GM23248 (cell line): ENCODE measurements at regions not wholly inside any gene's neighbourhood (a gene's known extent, or its start where the extent isn't known, plus 50 kb on each side); places are given as distances from the start of the nearest gene placed in this dataset.

ENCODE experiments used
- DNase-seq: peaks from one replicate; pipeline ENCODE4 v3.0.0-alpha.2; 2015
- H2AFZ ChIP-seq: fragments of 200-600 bp; sonication (generic); 2 replicates; pipeline ENCODE4 v1.6.1; 2016; ENCODE audit warnings: antibody characterized with exemption
- H3F3A ChIP-seq: fragments of 200-600 bp; sonication (generic); 2 replicates; pipeline ENCODE4 v1.6.1; 2016; ENCODE audit warnings: mild to moderate bottlenecking, antibody characterized with exemption, mixed run types; ENCODE audit not compliant: insufficient read depth
- H3K27ac ChIP-seq: fragments of 200-600 bp; sonication (generic); 2 replicates; pipeline ENCODE4 v1.5.1; 2016; ENCODE audit warnings: mild to moderate bottlenecking
- H3K27me3 ChIP-seq: fragments of 200-600 bp; sonication (generic); replicated peaks from 2 replicates; pipeline ENCODE4 v1.6.1; 2016; ENCODE audit warnings: mild to moderate bottlenecking; ENCODE audit not compliant: insufficient read depth
- H3K36me3 ChIP-seq: fragments of 200-600 bp; sonication (generic); 2 replicates; pipeline ENCODE4 v1.6.1; 2016; ENCODE audit warnings: low read depth, mild to moderate bottlenecking
- H3K4me1 ChIP-seq: fragments of 200-600 bp; sonication (generic); 2 replicates; pipeline ENCODE4 v1.6.1; 2016; ENCODE audit warnings: mild to moderate bottlenecking; ENCODE audit not compliant: insufficient read depth
- H3K4me2 ChIP-seq: fragments of 200-600 bp; sonication (generic); one replicate; pipeline ENCODE4 v1.6.1; 2016; ENCODE audit warnings: mild to moderate bottlenecking; ENCODE audit not compliant: unreplicated experiment
- H3K4me3 ChIP-seq: fragments of 200-600 bp; sonication (generic); 2 replicates; pipeline ENCODE4 v1.5.1; 2016; ENCODE audit warnings: mild to moderate bottlenecking
- H3K79me2 ChIP-seq: fragments of 200-600 bp; sonication (generic); 2 replicates; pipeline ENCODE4 v1.6.1; 2016; ENCODE audit warnings: mild to moderate bottlenecking; ENCODE audit not compliant: insufficient read depth
- H3K9ac ChIP-seq: fragments of 200-600 bp; sonication (generic); 2 replicates; pipeline ENCODE4 v1.6.1; 2016; ENCODE audit warnings: mild to moderate bottlenecking
- H3K9me2 ChIP-seq: fragments of 200-600 bp; sonication (generic); 2 replicates; pipeline ENCODE4 v1.6.1; 2016; ENCODE audit warnings: mixed run types, mild to moderate bottlenecking, moderate library complexity; ENCODE audit not compliant: insufficient read depth
- H3K9me3 ChIP-seq: fragments of 200-600 bp; sonication (generic); one replicate; pipeline ENCODE4 v1.6.1; 2017; ENCODE audit warnings: low read depth
- H4K20me1 ChIP-seq: fragments of 200-600 bp; sonication (generic); 2 replicates; pipeline ENCODE4 v1.6.0; 2016; ENCODE audit not compliant: insufficient read depth
- EZH2 ChIP-seq: fragments of 200-600 bp; sonication (generic); IDR thresholded peaks from 2 replicates; pipeline ENCODE4 v1.6.1; 2018; ENCODE audit warnings: antibody characterized with exemption, mild to moderate bottlenecking; ENCODE audit not compliant: insufficient read depth, poor library complexity, severe bottlenecking
- EZH2phosphoT487 ChIP-seq: fragments of 200-600 bp; sonication (generic); IDR thresholded peaks from 2 replicates; pipeline ENCODE4 v1.6.1; 2018; ENCODE audit warnings: antibody characterized with exemption, moderate library complexity, mild to moderate bottlenecking, low read depth; ENCODE audit not compliant: insufficient read depth
- WGBS, 2 experiments: methylation state at CpG; one replicate each; pipeline ENCODE4 v1.1.6; 2015 to 2017; ENCODE audit warnings: low lambda C conversion rate in 2 of 2, low coverage in 1 of 2; ENCODE audit errors: missing lambda C conversion rate in 2 of 2; 5-methylcytosine and 5-hydroxymethylcytosine counted together
- in situ Hi-C: fragments of 300-500 bp; cut with MboI; formaldehyde crosslinking; loops from 2 replicates; pipeline ENCODE4 v1.15.0; 2020

- H3K4me3 ChIP-seq: no peak overlapping the region
These were observed 261.8 kb upstream of the DCBLD2 start for GRCh38 chr3:99163314-99163713.

GRCh38 chr3:99159220-99159762 lies 257.8 kb upstream of the DCBLD2 start:
- no peak for DNase-seq
- H3K27me3 ChIP-seq: no peaks in the 10 kb centered on the region
- H3K79me2 ChIP-seq: no peaks in the 10 kb centered on the region
- H3K9ac ChIP-seq: no peak overlapping the region
- no peaks in the 10 kb centered on the region for H3K36me3 ChIP-seq
- H3K4me2 ChIP-seq: no peak overlapping the region
- no peaks in the 10 kb centered on the region for H3K4me1 ChIP-seq
- no peak overlapping the region for H2AFZ ChIP-seq
- H3K27ac ChIP-seq: no peak overlapping the region
- in situ Hi-C loops: no loop called here
- H4K20me1 ChIP-seq: no peaks in the 10 kb centered on the region
- no peak overlapping the region for H3K4me3 ChIP-seq
- no peak for TF ChIP-seq EZH2phosphoT487
- TF ChIP-seq EZH2: no peak
- H3K9me2 ChIP-seq: no peaks in the 10 kb centered on the region
- H3F3A ChIP-seq: no peaks in the 10 kb centered on the region
- H3K9me3 ChIP-seq: no peaks in the 10 kb centered on the region

More at GRCh38 chr3:99163314-99163713, 261.8 kb upstream of the DCBLD2 start:
- H3K27me3 ChIP-seq: no peaks in the 10 kb centered on the region
- no peak overlapping the region for H3K27ac ChIP-seq
- 0 out of 2 replicates have a peak, but pooled peaks cover 7% of the 10 kb centered on the region for H3F3A ChIP-seq
- 90 to 92% methylated on average over 3 of the region's 3 CpGs for WGBS, 2 experiments
- no peaks in the 10 kb centered on the region for H3K36me3 ChIP-seq
- H3K9me3 ChIP-seq: no peaks in the 10 kb centered on the region
- no peaks in the 10 kb centered on the region for H4K20me1 ChIP-seq
- H3K9ac ChIP-seq: no peak overlapping the region
- no peak overlapping the region for H2AFZ ChIP-seq
- DNase-seq: no peak
- H3K4me2 ChIP-seq: no peak overlapping the region
- no peaks in the 10 kb centered on the region for H3K9me2 ChIP-seq
- in situ Hi-C loops: no loop called here
- TF ChIP-seq EZH2: no peak
- no peak for TF ChIP-seq EZH2phosphoT487
- H3K79me2 ChIP-seq: no peaks in the 10 kb centered on the region
- peaks cover 9% of the 10 kb centered on the region for H3K4me1 ChIP-seq

- Histone ChIP-seq H3K9ac (no peak overlapping the region), H3K36me3 (no peaks in the 10 kb centered on the region), H3K27me3 (no peaks in the 10 kb centered on the region), H3K79me2 (no peaks in the 10 kb centered on the region), H2AFZ (no peak overlapping the region), H3K4me1 (no peaks in the 10 kb centered on the region), H3K4me2 (no peak overlapping the region), H4K20me1 (no peaks in the 10 kb centered on the region), H3K9me3 (no peaks in the 10 kb centered on the region), H3K9me2 (no peaks in the 10 kb centered on the region), H3F3A (no peaks in the 10 kb centered on the region), H3K4me3 (no peak overlapping the region), H3K27ac (no peak overlapping the region)
- in situ Hi-C loops: no loop called here
- DNase-seq: no peak
- TF ChIP-seq EZH2phosphoT487: no peak
- TF ChIP-seq EZH2: no peak
- WGBS, 2 experiments: 93 to 100% methylated on average over 1 of the region's 1 CpG
These were observed 243.5 kb upstream of the DCBLD2 start for GRCh38 chr3:99145031-99145430.

GRCh38 chr3:99143493-99143892 lies 242.0 kb upstream of the DCBLD2 start:
- Histone ChIP-seq H3K27me3 (no peaks in the 10 kb centered on the region), H3K4me3 (no peak overlapping the region), H3K79me2 (no peaks in the 10 kb centered on the region), H2AFZ (no peak overlapping the region), H3K4me2 (no peak overlapping the region), H3K9me3 (no peaks in the 10 kb centered on the region), H3F3A (no peaks in the 10 kb centered on the region), H3K36me3 (no peaks in the 10 kb centered on the region), H3K27ac (no peak overlapping the region), H3K9me2 (no peaks in the 10 kb centered on the region), H3K4me1 (no peaks in the 10 kb centered on the region), H3K9ac (no peak overlapping the region), H4K20me1 (no peaks in the 10 kb centered on the region)
- TF ChIP-seq EZH2 (no peak), EZH2phosphoT487 (no peak)
- DNase-seq: no peak
- 41 to 42% methylated on average over 3 of the region's 3 CpGs for WGBS, 2 experiments
- in situ Hi-C loops: no loop called here

GRCh38 chr3:99134986-99135385 lies 233.5 kb upstream of the DCBLD2 start:
- in situ Hi-C loops: no loop called here
- H3K9me2 ChIP-seq: no peaks in the 10 kb centered on the region
- DNase-seq: no peak

More at GRCh38 chr3:99134986-99135385, 233.5 kb upstream of the DCBLD2 start:
- H3K27me3 ChIP-seq: no peaks in the 10 kb centered on the region
- peaks cover 16% of the 10 kb centered on the region for H3K4me1 ChIP-seq
- H3K36me3 ChIP-seq: no peaks in the 10 kb centered on the region
- H3K4me2 ChIP-seq: no peak overlapping the region
- H2AFZ ChIP-seq: no peak overlapping the region
- TF ChIP-seq EZH2 (no peak), EZH2phosphoT487 (no peak)
- no peak overlapping the region for H3K4me3 ChIP-seq
- H3F3A ChIP-seq: peaks cover 3% of the 10 kb centered on the region
- H4K20me1 ChIP-seq: no peaks in the 10 kb centered on the region
- no peak overlapping the region for H3K27ac ChIP-seq
- H3K9ac ChIP-seq: no peak overlapping the region
- no peaks in the 10 kb centered on the region for H3K9me3 ChIP-seq
- no peaks in the 10 kb centered on the region for H3K79me2 ChIP-seq
